Superior temporal gyrus (tissue), 1 donor: ENCODE measurements at regions not wholly inside any gene's neighbourhood (a gene's known extent, or its start where the extent isn't known, plus 50 kb on each side); places are given as distances from the start of the nearest gene placed in this dataset.
"Not testable (repeated sequence)": the region's sequence is repeated elsewhere in the genome, so short reads cannot be mapped to it uniquely, and the experiment has no call there.

Experiments
- DNase-seq: peaks from one replicate; pipeline ENCODE4 v3.0.0-alpha.2; 2016; ENCODE audit errors: extremely low spot score

DNA sequence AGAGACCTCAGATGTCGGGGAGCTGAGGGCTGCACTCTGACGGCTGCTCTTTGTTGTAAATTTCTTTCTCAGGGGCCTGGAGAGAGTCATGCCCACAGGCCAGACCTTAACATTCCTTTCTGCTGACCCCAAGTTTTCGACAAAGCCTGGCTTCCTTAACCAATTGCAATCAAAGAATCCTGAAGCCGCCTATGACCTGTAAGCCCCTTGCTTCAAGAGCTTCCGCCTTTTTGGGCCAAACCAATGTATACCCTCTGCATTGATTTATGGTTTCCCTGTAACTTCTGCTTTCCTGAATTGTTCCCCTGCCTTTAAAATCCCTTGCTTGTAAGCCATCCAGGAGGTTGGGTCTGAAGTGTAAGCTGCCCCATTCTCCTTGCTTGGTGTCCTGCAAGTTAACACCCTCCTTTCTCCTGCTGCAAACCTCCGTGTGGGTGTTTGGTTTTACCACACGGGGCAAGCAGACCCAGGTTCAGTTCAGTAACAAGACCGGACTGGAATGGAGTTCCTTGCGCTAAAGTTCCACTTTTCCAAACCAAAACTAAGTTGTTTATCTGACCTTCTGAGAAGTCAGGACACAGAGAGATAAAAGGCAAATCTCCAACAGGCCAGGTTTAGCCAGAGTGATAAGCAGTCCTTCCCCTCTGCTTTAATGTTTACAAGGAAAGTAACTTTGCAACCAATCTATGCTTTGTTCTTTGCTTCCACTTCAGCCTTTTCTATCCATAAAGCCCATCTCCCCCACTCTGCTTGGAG is 141.6 kb downstream of the KCNJ12 start:
- no peak for DNase-seq

DNA sequence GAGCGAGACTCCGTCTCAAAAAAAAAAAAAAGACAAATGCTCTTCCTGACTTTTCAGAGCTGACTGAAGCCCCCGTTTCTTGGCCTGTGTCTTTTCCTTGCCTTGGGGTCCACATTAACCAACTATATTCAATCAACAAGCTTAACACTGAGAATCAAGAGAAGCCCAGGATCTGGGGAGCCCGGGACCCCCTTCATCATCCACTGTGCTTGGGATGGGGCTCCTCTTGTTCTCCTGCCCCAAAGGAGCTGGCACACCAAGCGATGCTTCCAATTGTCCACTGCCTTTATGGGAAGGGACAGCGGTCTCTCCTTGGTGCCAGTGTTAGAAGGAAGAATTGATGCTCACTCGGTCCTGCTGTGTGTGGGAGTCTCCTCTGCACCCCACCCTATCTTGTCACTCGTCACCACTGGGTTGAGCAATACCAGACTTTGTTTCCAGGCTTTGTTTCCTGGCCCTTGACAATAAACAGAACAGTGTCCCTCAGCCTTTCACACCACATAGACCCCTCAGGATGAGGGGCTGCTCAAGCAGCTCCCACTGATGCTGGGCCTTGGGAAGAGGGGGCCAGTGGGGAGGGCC is 146.7 kb downstream of the KCNJ12 start:
- no peak for DNase-seq

DNA sequence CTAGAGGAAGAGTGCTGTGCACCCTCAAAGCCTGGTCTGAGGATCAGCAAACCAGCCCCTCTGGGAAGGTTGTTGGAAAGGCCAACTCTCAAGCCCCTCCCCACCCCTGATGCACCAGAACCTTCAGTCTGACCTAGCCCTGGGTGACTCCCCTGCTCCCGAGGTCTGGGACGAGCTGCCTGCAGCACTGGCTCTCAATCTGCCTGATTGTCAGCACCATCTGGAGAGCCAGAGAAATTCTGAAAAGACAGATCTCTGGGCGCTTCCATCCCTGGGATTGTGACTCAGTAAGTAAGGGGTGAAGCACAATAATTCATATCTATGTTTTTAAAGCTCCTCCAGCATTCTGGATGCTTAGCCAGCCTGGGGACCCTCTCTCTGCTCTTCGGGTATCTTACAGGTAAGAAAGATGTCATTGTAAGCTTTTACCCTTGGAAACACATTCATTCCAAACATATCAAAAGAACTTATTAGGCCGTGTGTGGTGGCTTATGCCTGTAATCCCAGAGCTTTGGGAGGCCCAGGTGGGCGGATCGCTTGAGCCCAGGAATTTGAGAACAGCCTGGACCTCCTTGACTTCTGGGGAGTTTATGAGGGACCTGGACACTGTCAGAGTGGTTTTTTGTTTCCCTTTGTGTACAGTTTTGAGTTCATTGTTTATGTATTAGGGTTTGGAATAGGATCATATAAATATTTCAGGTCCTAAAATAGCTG is 147.5 kb downstream of the KCNJ12 start:
- no peak for DNase-seq

DNA sequence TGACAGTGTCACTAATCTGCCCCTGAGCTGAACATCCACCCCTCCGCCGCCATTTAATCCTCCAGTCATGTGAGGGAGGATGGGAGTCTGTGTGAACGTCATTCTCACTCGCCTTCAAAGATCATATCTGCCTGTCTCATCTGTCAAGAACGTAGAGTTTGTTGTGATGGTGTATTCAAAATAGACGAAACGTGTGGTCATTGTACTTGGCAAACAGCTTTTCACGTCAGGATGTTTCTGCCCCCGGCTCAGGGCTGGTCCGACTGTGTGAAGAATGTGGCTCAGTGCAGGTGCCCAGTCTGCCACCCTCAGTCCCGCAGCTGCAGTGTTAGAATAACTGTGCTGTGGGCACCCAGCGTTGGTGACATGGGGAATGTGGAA is 148.0 kb downstream of the KCNJ12 start:
- no peak for DNase-seq

DNA sequence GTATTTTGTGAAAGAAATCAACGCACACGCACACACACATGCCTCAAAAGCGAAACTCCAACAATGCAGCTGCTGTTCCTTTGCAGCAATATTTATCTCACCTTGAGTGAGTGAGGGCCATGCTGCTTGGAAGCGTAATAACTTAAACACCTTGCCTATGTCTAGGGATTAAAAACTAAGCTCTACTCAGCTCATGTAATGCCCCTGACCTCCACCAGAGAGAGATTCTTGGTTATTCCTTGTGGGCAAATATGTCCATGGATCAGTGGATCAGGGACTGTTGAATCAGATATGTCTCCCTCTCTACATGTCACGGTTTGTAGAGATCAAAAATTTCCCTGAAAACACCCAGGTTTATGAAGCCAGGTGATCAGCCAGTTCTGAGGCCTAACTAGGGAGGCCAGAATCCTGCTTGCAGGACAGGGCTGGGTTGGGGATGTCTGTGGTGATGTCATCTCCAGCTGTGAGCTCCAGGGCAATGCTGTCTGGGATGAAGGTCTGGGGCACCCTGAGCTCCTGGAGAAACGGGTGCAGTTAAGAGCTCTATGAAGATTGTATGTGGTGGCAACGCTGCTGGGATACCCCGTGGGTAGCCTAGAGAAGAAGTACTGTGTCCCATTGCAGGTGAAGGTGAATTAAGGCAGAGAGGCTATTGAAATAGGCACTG is 149.4 kb downstream of the KCNJ12 start:
- no peak for DNase-seq

DNA sequence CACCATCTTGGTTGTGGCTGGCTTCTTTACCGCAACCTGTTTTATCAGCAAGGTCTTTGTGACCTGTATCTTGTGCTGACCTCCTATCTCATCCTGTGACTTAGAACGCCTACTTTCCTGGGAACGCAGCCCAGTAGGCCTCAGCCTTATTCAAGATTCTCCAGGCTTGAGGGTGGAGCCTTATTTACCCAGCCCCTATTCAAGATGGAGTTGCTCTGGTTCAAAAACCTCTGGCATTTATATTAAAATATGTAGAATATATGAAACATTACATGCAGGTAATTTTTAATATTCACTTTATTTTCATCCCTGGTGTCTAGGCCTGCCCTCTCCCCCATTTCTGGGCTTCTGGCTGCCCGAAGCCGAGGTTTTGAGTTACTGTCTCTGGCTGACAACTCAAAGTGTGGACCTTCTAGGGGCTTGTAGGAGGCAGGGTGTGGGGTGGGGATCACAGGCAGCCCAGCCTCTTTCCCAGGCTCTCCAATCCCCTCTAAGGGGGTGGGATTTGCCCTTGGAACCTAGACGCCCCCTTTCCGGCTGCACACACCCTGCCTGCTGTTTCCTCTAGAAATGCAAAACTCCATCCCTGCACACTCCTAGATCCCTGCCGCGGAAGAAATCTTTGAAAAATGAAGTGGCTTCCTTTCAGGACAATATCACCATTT is 152.0 kb downstream of the KCNJ12 start:
- no peak for DNase-seq

DNA sequence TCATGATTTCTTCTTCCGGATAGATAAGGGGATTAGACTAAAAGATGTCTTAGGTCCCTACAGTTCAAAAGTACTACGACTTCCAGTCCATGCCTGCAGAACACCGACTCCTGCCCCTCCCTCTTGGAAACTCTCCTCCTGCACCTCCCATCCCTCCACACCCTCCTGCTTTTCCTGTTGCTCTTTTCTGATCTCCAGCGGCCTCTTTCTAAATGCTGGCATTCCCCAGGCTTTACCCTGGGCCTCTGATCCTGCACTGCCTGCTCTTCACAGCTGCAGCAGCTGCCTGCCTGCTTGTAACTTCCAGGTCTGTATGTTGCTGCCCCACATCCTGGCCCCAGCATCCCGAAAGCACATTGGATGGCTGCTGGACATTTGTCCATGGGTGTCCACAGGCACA is 154.2 kb downstream of the KCNJ12 start:
- DNase-seq: no peak

DNA sequence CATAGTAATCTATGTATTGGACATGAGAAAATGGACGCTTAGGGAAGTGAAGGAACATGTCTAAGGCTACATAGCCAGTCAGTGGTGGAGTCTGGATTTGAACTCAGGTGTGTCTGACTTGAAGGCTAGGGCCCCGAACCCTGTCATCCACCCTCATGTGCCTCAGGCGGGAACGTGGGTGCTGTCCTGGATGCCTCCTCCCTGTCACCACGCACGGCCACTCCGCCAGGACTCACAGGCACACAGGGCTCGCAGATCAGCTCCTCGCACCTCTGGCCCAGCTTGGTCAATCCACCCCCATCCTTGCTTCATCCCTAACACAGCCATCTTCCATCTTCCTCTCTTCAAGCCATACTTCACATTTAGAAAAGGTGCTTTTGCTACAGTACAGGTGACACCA is 154.7 kb downstream of the KCNJ12 start:
- DNase-seq: no peak

DNA sequence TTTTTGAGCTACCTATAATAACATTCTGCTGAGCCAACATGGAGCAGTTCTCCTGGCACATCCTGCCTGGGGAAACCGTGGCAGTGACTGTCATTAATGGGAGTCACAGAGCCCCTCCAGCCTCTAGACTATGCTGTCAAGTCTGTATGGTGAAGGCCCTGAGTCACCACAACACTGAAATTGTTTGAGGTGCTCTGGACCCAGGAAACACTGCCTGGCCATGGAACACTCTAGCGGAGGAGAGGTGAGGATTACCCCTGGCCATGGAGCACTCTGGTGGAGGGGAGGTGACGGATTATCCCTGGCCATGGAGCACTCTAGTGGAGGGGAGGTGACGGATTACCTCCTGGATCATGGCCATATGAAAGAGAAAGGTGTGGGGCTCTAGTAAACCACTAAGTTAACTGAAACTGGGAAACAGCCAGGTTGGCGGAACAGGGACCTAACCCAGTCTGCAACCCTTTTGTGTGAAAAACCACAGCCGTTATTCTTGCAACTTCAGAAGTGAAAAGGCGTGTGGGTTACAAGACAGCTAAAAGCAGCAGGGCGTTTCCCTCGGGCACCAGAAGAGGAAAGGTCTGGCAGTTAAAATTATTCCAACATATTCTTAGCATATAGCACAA is 156.7 kb downstream of the KCNJ12 start:
- no peak for DNase-seq

DNA sequence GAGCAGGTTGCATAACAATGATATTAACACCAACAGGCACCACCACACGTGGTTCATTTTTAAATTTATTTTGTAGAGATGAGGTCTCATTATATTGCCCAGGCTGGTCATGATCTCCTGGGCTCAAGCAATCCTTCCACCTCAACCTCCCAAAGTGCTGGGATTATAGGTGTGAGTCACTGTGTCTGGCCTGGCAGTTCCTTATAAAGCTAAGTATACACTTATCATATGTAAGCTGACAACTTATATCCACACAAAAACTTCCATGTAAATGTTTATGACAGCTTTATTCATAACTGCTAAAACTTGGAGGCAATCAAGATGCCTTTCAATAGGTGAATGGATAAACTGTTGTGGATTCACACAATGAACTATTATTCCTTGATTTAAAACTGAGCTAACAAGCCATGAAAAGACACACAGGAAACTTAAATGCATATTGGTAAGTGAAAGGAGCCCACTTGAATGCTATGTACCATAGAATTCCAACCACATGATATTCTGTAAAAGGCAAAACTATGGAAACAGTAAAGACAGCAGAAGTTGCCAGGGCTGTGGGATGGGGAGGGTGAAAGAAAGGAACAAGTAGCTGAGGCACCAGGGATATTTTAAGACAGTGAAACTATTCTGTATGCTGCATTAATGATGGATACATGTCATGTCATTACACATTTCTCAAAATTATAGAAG is 156.5 kb upstream of the KCNJ18 start:
- no peak for DNase-seq

DNA sequence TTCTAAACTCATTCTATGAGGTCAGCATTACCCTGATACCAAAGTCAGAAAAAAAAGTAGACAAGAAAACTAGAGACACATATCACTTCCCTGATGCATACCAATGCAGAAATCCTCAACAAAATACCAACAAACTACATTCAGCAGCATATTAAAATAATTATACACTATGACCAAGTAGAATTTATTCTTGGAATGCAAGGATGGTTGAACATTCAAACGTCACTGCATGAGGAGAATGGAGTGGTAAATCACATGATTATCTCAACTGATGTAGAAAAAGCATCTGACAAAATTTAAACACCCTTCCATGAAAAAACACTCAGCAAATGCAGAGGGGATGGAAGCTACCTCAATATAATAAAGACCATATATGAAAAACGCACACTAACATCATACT is 155.0 kb upstream of the KCNJ18 start:
- no peak for DNase-seq

DNA sequence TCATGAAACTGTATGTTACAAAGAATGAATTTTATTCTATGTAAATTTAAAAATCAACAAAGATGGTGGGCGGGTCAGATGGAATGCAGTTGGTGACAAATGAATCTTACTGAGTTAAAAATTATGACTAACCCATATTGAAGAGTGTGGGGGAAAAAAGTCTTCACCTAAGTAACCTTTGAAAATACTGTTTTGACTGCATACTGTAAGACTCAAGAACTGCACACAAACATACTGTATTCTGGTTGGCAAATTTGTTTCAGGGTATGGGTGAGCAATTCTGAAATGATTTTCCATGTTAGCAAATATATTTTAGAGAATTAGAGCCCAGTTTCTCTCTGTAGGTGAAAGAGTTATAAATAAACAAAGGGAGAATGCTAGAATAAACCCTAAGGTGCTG is 153.7 kb upstream of the KCNJ18 start:
- DNase-seq: no peak

DNA sequence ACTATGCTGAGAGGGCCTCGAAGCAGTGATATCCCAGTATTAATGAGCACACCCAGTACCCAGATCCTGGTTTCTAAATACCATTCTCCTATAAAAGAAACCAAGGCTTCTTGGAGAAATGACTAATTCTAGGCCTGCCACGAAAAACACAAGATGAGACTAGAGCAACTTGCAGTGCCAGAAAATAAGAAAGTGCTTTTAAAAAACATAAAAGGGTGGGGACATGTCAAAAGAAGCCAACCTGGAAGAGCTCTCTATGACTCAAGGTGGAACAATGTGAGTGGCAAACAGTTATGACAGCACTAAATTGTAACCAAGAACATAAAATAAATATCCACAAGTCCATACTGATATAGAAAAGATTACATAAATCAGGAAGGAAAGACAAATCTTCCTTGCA is 153.2 kb upstream of the KCNJ18 start:
- no peak for DNase-seq

DNA sequence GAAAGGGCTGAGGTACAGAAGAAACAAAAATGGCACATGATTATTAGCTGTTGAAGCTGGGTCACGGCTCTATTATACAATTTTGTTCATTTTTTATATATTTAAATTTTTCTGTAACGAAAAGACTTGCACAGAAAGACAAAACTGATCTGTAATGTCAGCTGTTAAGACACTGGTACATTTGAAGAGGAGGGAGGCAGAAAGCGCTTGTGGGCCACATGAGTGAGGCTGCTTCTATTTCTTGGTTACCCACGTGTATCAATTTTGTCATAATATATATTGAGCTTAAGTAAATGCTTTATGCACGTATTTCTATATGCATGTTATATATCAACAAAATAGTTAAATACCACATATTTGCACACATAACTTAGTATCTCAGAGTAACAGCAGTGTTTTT is 151.8 kb upstream of the KCNJ18 start:
- DNase-seq: no peak

DNA sequence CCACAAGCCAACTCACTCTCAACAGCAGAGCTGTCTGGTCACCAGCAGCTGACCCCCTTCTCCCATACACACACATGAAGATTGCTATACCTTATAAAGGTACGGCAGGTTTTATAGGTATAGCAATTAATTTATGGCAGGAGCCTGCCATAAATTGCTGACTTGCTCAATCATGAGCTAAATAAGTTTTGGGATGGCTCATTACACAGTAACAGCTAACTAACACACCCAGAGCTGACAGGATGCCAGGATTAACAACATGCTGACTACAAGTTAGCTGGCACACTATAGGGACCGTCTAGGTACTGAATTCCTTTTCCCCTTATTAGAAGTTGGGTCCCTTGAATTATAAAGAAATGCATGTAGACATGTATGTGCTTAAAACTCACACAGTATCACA is 150.3 kb upstream of the KCNJ18 start:
- DNase-seq: no peak

DNA sequence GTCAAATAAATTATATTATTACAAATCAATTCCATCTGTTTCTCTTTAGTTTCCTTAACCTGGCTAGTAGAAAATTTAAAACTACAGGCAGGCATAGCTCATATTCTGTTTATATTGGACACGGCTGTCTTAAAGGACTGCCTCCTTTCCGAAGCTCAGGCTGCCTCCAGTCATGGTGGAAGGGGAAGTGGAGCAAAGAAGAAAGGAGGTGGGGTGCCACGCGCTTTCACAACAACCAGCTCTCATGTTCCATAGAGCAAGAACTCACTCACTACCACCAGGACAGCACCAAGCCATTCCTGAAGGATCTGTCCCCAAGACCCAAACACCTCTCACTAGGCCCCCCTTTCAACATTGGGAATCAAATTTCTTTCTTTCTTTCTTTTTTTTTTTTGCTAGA is 149.3 kb upstream of the KCNJ18 start:
- DNase-seq: no peak

DNA sequence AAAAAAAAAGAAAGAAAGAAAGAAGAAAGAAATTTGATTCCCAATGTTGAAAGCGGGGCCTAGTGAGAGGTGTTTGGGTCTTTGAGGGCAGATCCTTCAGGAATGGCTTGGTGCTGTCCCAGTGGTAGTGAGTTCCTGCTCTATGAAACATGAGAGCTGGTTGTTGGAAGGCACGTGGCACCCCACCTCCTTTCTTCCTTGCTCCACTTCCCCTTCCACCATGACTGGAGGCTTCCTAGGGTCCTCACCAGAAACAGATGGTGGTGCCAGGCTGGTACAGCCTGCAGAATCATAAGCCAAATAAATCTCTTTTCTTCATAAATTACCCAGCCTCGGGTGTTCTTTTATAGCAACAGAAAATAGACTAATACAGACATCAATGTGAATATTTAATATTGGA is 147.3 kb upstream of the KCNJ18 start:
- DNase-seq: no peak

DNA sequence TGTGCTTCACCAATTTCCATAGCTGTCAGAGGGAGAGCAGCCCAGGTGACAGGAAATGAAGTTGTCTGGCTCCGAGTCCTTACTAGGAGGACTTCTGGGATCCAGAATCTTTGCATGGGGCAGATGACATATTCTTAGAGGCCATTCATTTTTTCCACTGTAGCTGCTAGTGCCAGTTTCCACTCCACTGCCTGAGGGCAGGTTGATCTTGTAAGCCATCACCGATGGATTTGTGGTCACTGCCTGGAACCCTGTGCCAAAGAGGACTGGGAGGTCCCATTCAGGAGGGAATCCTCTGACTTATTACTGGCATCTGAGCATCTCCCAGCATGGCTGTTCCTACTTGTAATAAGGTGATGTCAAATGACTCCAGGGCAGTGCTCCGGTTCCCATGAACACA is 144.1 kb upstream of the KCNJ18 start:
- no peak for DNase-seq

DNA sequence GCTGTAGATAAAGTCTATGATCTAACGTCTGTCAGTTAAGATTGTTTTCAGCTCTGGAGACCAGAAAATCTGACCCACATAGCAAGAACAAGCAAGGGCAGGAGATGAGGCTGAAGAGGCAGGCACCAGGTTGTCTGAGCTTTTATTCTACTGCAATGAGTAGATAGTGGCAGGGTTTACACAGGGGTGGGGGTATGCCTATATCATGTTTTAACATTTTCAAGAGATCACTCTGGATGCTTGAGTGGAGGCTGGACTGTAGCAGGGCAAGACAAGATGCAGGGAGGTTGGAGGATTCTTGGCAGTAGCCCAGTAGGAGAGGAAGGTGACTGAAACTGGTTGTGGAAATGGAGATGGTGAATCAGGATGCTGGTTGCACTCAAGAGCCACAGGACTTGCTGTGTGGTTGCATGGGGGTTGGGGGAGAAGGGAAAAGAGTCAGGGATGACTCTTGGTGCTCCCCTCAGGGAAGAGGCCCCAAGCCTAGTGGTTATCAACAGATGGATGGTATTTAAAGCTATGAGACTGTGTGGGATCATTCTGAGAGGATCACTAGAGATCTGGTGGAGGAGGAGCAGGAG is 143.1 kb upstream of the KCNJ18 start:
- DNase-seq: no peak

DNA sequence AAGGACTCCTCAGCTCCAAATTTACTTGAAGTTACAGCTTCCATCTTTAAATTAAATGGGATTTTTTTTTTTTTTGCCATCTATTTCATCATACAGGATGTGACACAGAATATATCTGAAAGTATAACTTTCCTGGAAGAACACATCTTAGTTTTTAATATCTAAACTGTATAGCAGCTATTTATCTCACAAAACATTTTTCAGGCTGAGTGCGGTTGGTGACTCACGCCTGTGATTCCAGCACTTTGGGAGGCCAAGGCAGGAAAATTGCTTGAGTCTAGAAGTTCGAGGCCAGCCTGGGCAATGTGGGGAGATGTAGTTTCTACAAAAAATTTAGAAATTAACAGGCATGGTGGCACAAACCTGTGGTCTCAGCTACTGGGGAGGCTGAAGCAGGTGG is 142.3 kb upstream of the KCNJ18 start:
- DNase-seq: not testable (repeated sequence)
